Neural crest cell (in vitro differentiated cells): ENCODE measurements at regions not wholly inside any gene's neighbourhood (a gene's known extent, or its start where the extent isn't known, plus 50 kb on each side); places are given as distances from the start of the nearest gene placed in this dataset.
"Not testable (repeated sequence)": the region's sequence is repeated elsewhere in the genome, so short reads cannot be mapped to it uniquely, and the experiment has no call there.

ENCODE experiments used
- DNase-seq: peaks from one replicate; pipeline ENCODE4 v3.0.0; 2021; ENCODE audit warnings: low read depth, mixed read lengths, low spot score
- H3K27ac Mint-ChIP-seq: one replicate; pipeline ENCODE4 v1.8.0; 2021; ENCODE audit warnings: mild to moderate bottlenecking, mixed read lengths; ENCODE audit not compliant: unreplicated experiment
- H3K27me3 Mint-ChIP-seq: 2 replicates; pipeline ENCODE4 v1.8.0; 2021; ENCODE audit warnings: low read depth, mild to moderate bottlenecking, mixed read lengths
- H3K36me3 Mint-ChIP-seq: 2 replicates; pipeline ENCODE4 v1.8.0; 2021; ENCODE audit warnings: low read depth, mild to moderate bottlenecking, mixed read lengths
- H3K4me1 Mint-ChIP-seq: 2 replicates; pipeline ENCODE4 v1.8.0; 2021; ENCODE audit warnings: mixed read lengths
- H3K4me3 Mint-ChIP-seq: one replicate; pipeline ENCODE4 v1.8.0; 2021; ENCODE audit warnings: mild to moderate bottlenecking, mixed read lengths
- H3K9me3 Mint-ChIP-seq: 2 replicates; pipeline ENCODE4 v1.8.0; 2021; ENCODE audit warnings: mixed read lengths
- CTCF ChIP-seq: fragments of 200-600 bp; sonication (generic); conservative IDR thresholded peaks from 2 replicates; pipeline ENCODE4 v1.5.0; 2021; ENCODE audit warnings: antibody characterized with exemption, mild to moderate bottlenecking

- no peaks in the 10 kb centered on the region for H3K36me3 Mint-ChIP-seq
- TF ChIP-seq CTCF, result no peak
Observed at GRCh38 chr2:61645911-61646310, 107.8 kb upstream of the XPO1 start.

DNA sequence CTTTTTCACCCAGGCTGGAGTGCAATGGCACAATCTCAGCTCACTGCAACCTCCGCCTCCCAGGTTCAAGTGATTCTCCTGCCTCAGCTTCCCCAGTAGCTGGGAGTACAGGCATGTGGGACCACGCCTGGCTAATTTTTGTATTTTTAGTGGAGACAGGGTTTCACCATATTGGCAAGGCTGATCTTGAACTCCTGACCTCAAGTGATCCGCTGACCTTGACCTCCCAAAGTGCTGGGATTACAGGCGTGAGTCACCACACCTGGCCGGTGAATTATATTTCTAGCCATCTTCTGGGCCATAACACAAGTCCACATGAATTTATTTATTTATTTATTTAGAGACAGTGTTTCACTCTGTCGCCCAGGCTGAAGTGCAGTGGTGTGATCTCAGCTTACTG is 105.0 kb upstream of the XPO1 start:
- not testable (repeated sequence) for H3K27ac Mint-ChIP-seq, H3K4me3 Mint-ChIP-seq, H3K4me1 Mint-ChIP-seq, H3K36me3 Mint-ChIP-seq, H3K27me3 Mint-ChIP-seq, H3K9me3 Mint-ChIP-seq, DNase-seq

More at GRCh38 chr2:61645911-61646310, 107.8 kb upstream of the XPO1 start:
- Mint-ChIP-seq H3K27me3 (no peaks in the 10 kb centered on the region), H3K4me3 (no peak overlapping the region), H3K9me3 (peaks cover 8% of the 10 kb centered on the region), H3K4me1 (no peaks in the 10 kb centered on the region), H3K27ac (no peak overlapping the region)
- DNase-seq, result no peak

DNA sequence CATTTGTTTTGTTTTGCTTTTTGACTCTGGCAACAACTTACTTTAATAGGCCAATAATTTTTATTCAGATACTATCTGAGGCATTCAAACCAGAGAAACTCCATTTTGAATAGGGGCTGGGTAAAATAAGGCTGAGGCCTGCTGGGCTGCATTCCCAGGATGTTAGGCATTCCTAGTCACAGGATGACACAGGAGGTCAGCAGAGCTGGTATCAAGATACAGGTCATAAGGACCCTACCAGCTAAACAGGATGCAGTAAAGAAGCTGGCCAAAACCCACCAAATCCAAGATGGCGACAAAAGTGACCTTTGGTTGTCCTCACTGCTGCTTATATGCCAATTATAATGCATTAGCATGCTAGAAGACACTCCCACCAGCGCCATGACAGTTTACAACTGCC is 102.2 kb upstream of the XPO1 start:
- no peak for DNase-seq
- H3K36me3 Mint-ChIP-seq, result no peaks in the 10 kb centered on the region
- no peaks in the 10 kb centered on the region for H3K4me1 Mint-ChIP-seq
- H3K27ac Mint-ChIP-seq, result no peak overlapping the region
- no peak for TF ChIP-seq CTCF
- H3K27me3 Mint-ChIP-seq, result no peaks in the 10 kb centered on the region
- no peaks in the 10 kb centered on the region for H3K9me3 Mint-ChIP-seq
- H3K4me3 Mint-ChIP-seq, result no peak overlapping the region

- H3K36me3 Mint-ChIP-seq, result no peaks in the 10 kb centered on the region
- H3K9me3 Mint-ChIP-seq, result no peaks in the 10 kb centered on the region
- no peaks in the 10 kb centered on the region for H3K4me1 Mint-ChIP-seq
- H3K27me3 Mint-ChIP-seq, result no peaks in the 10 kb centered on the region
- H3K4me3 Mint-ChIP-seq, result no peak overlapping the region
- H3K27ac Mint-ChIP-seq, result no peak overlapping the region
- no peak for TF ChIP-seq CTCF
- no peak for DNase-seq
Observed at GRCh38 chr2:61639721-61640120, 101.6 kb upstream of the XPO1 start.

GRCh38 chr2:61636686-61637085 is 98.5 kb upstream of the XPO1 start:
- H3K27ac Mint-ChIP-seq, result no peak overlapping the region
- no peaks in the 10 kb centered on the region for H3K4me1 Mint-ChIP-seq
- DNase-seq, result no peak

DNA sequence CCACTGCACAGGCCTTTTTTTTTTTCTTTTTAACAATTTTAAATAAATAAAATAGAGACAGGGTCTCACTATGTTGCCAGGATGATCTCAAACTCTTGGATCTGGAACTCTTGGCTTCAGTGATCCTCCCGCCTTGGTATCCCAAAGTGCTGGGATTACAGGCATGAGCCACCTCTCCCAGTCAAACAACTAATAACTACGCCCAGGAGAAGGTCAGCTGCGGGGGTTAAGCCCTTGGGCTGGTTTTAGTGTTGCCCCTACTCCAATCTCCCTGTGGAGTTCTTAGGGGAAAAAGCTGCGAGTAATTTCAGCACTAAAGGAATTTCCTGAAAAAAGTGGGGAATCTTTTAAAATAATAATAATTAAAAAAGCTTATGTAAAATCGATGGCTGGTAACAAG is 96.4 kb upstream of the XPO1 start:
- H3K4me3 Mint-ChIP-seq, result no peak overlapping the region
- no peak for DNase-seq
- H3K36me3 Mint-ChIP-seq, result no peaks in the 10 kb centered on the region
- no peak for TF ChIP-seq CTCF
- peaks cover 7% of the 10 kb centered on the region for H3K4me1 Mint-ChIP-seq
- no peaks in the 10 kb centered on the region for H3K27me3 Mint-ChIP-seq
- no peaks in the 10 kb centered on the region for H3K9me3 Mint-ChIP-seq
- no peak overlapping the region for H3K27ac Mint-ChIP-seq

More at GRCh38 chr2:61636686-61637085, 98.5 kb upstream of the XPO1 start:
- Mint-ChIP-seq H3K36me3 (no peaks in the 10 kb centered on the region), H3K4me3 (no peak overlapping the region), H3K27me3 (no peaks in the 10 kb centered on the region), H3K9me3 (no peaks in the 10 kb centered on the region)
- TF ChIP-seq CTCF, result no peak
